H1 (cell line): ENCODE measurements at regions not wholly inside any gene's neighbourhood (a gene's known extent, or its start where the extent isn't known, plus 50 kb on each side); places are given as distances from the start of the nearest gene placed in this dataset.

Experiments used
- CTCF ChIA-PET: fragments of 300-600 bp; sonication (Branson Sonifier 250); formaldehyde crosslinking; loops from one replicate; lab custom pipeline; 2021; ENCODE audit not compliant: partially characterized antibody; lab: Charles Lee
- POLR2A ChIA-PET: fragments of 300-600 bp; sonication (Branson Sonifier 250); formaldehyde crosslinking; loops from one replicate; lab custom pipeline; 2021; ENCODE audit warnings: inconsistent platforms; ENCODE audit not compliant: partially characterized antibody; lab: Charles Lee
- DNase-seq, 2 experiments: peaks; one replicate each; pipeline versions ENCODE4 v3.0.0 to v3.0.0-alpha.2; 2010 to 2022; ENCODE audit warnings: low spot score in 2 of 2, low read depth in 1 of 2, mixed read lengths in 1 of 2
- FAIRE-seq: peaks from 2 replicates; lab custom pipeline; 2011; peaks lifted over from hg19 to GRCh38; lab: Jason Lieb, UNC
- H2AFZ ChIP-seq: 2 replicates; pipeline ENCODE4 v1.8.1; 2012; ENCODE audit warnings: low read length, inconsistent platforms
- H2AK5ac ChIP-seq: 2 replicates; pipeline ENCODE4 v1.6.1; 2013; ENCODE audit warnings: low read depth, low read length
- H2BK120ac ChIP-seq: replicated peaks from 2 replicates; pipeline ENCODE3; 2013; ENCODE audit warnings: low read depth, low read length, inconsistent platforms
- H2BK12ac ChIP-seq: 2 replicates; pipeline ENCODE4 v1.6.1; 2013; ENCODE audit warnings: low read depth, low read length
- H2BK15ac ChIP-seq: 2 replicates; pipeline ENCODE4 v1.6.1; 2013; ENCODE audit warnings: low read length
- H2BK20ac ChIP-seq: 2 replicates; pipeline ENCODE4 v1.6.1; 2013; ENCODE audit warnings: low read length
- H2BK5ac ChIP-seq: 2 replicates; pipeline ENCODE4 v1.6.1; 2013; ENCODE audit warnings: low read depth, low read length
- H3K14ac ChIP-seq: 2 replicates; pipeline ENCODE4 v1.6.1; 2013; ENCODE audit warnings: inconsistent platforms; ENCODE audit not compliant: insufficient read length
- H3K18ac ChIP-seq: 2 replicates; pipeline ENCODE4 v1.6.1; 2013; ENCODE audit warnings: low read length; ENCODE audit errors: extremely low read depth
- H3K23ac ChIP-seq: 2 replicates; pipeline ENCODE4 v1.6.1; 2013; ENCODE audit warnings: inconsistent platforms; ENCODE audit not compliant: insufficient read length
- H3K23me2 ChIP-seq: 2 replicates; pipeline ENCODE4 v1.6.1; 2013; ENCODE audit warnings: low read depth, low read length
- H3K27ac ChIP-seq: 2 replicates; pipeline ENCODE4 v1.6.1; 2011; ENCODE audit warnings: low read depth, low read length, inconsistent platforms
- H3K27me3 ChIP-seq, 4 experiments: replicated peaks in 1 of 4; 1 replicate in 1 of 4; 2 replicates in 3 of 4; pipeline versions ENCODE4 v1.6.1 to v1.8.1; 2011 to 2013; ENCODE audit warnings: low read length in 3 of 4, mild to moderate bottlenecking in 3 of 4, inconsistent platforms in 2 of 4, mixed read lengths in 2 of 4, moderate library complexity in 1 of 4; ENCODE audit not compliant: control insufficient read depth in 3 of 4, insufficient read depth in 3 of 4; ENCODE audit errors: extremely low read depth in 1 of 4
- H3K36me3 ChIP-seq, 4 experiments: 2 replicates each; pipeline versions ENCODE4 v1.6.1 to v1.8.1; 2011 to 2013; ENCODE audit warnings: mild to moderate bottlenecking in 4 of 4, low read length in 3 of 4, moderate library complexity in 2 of 4, control low read depth in 1 of 4, inconsistent platforms in 1 of 4; ENCODE audit not compliant: insufficient read depth in 4 of 4, control insufficient read depth in 2 of 4
- H3K4ac ChIP-seq: replicated peaks from 2 replicates; pipeline ENCODE3; 2013; ENCODE audit warnings: low read length, low read depth, mixed read lengths, inconsistent platforms; ENCODE audit not compliant: insufficient read length
- H3K4me1 ChIP-seq, 4 experiments: replicated peaks in 1 of 4; 1 replicate in 1 of 4; 2 replicates in 3 of 4; pipeline versions ENCODE4 v1.6.1 to v1.8.1; 2011 to 2013; ENCODE audit warnings: low read length in 3 of 4, inconsistent platforms in 2 of 4, mixed read lengths in 1 of 4; ENCODE audit not compliant: insufficient read depth in 4 of 4, control insufficient read depth in 3 of 4
- H3K4me2 ChIP-seq, 2 experiments: 2 replicates each; pipeline versions ENCODE4 v1.6.1 to v1.8.1; 2011 to 2013; ENCODE audit warnings: low read depth in 2 of 2, low read length in 2 of 2, control low read depth in 1 of 2, inconsistent platforms in 1 of 2, mild to moderate bottlenecking in 1 of 2; ENCODE audit not compliant: insufficient read depth in 1 of 2
- H3K4me3 ChIP-seq, 4 experiments: fragments of 200-600, 300-600 bp in 1 of 4; sonication (generic), shearing (Covaris generic), sonication (Bioruptor Twin) in 1 of 4; 2 replicates each; pipeline versions ENCODE4 v1.5.1 to v1.8.1; 2011 to 2016; ENCODE audit warnings: low read length in 4 of 4, low read depth in 3 of 4, control low read depth in 2 of 4, inconsistent platforms in 2 of 4, mild to moderate bottlenecking in 2 of 4, mixed read lengths in 1 of 4, moderate library complexity in 1 of 4; ENCODE audit not compliant: insufficient read depth in 2 of 4; ENCODE audit errors: extremely low read depth in 1 of 4
- H3K56ac ChIP-seq: replicated peaks from 2 replicates; pipeline ENCODE3; 2013; ENCODE audit warnings: low read depth, mild to moderate bottlenecking, mixed read lengths, low read length, inconsistent platforms; ENCODE audit not compliant: insufficient read length
- H3K79me1 ChIP-seq: 2 replicates; pipeline ENCODE4 v1.6.1; 2013; ENCODE audit warnings: low read depth, low read length, control low read depth
- H3K79me2 ChIP-seq, 2 experiments: 2 replicates each; pipeline versions ENCODE4 v1.6.1 to v1.8.1; 2012 to 2013; ENCODE audit warnings: low read length in 2 of 2, mild to moderate bottlenecking in 2 of 2, inconsistent platforms in 1 of 2; ENCODE audit not compliant: insufficient read depth in 2 of 2, control insufficient read depth in 1 of 2
- H3K9ac ChIP-seq, 4 experiments: replicated peaks in 1 of 4; 1 replicate in 1 of 4; 2 replicates in 3 of 4; pipeline versions ENCODE4 v1.6.1 to v1.8.1; 2011 to 2013; ENCODE audit warnings: low read depth in 3 of 4, low read length in 3 of 4, control low read depth in 2 of 4, mild to moderate bottlenecking in 2 of 4, moderate library complexity in 2 of 4, inconsistent platforms in 1 of 4; ENCODE audit errors: extremely low read depth in 1 of 4
- H3K9me3 ChIP-seq, 2 experiments: 2 replicates each; pipeline versions ENCODE4 v1.6.1 to v1.8.1; 2012 to 2013; ENCODE audit warnings: mild to moderate bottlenecking in 2 of 2, moderate library complexity in 2 of 2, control low read depth in 1 of 2, inconsistent platforms in 1 of 2, low read depth in 1 of 2, low read length in 1 of 2, mixed read lengths in 1 of 2; ENCODE audit not compliant: insufficient read depth in 2 of 2
- H4K20me1 ChIP-seq, 2 experiments: replicated peaks in 1 of 2; 2 replicates each; pipeline versions ENCODE3 to v1.8.1; 2011 to 2013; ENCODE audit warnings: inconsistent platforms in 2 of 2, low read length in 2 of 2, mild to moderate bottlenecking in 1 of 2; ENCODE audit not compliant: insufficient read depth in 2 of 2, control insufficient read depth in 1 of 2
- H4K5ac ChIP-seq: 2 replicates; pipeline ENCODE4 v1.6.1; 2013; ENCODE audit warnings: low read length, low read depth, mixed read lengths, inconsistent platforms; ENCODE audit not compliant: insufficient read length
- H4K8ac ChIP-seq: 2 replicates; pipeline ENCODE4 v1.8.0; 2013; ENCODE audit warnings: mild to moderate bottlenecking, moderate library complexity, low read length, inconsistent platforms; ENCODE audit not compliant: insufficient read depth; ENCODE audit errors: extremely low read depth
- H4K91ac ChIP-seq: replicated peaks from 2 replicates; pipeline ENCODE3; 2013; ENCODE audit warnings: low read length, mixed read lengths, inconsistent platforms; ENCODE audit not compliant: insufficient read length
- ASH2L ChIP-seq: fragments of 200-600, 300-600 bp; sonication (generic); IDR thresholded peaks from one replicate; pipeline ENCODE4 v1.7.1; 2017; ENCODE audit warnings: low read length
- EP300 ChIP-seq, 2 experiments: IDR thresholded peaks; 1 replicate in 1 of 2; 2 replicates in 1 of 2; pipeline ENCODE4 v1.6.1; 2011 to 2012; ENCODE audit warnings: low read depth in 2 of 2, low read length in 2 of 2, mild to moderate bottlenecking in 2 of 2, borderline replicate concordance in 1 of 2, inconsistent platforms in 1 of 2, moderate library complexity in 1 of 2
- EZH2 ChIP-seq: fragments of 200-600 bp; sonication (generic); IDR thresholded peaks from 2 replicates; pipeline ENCODE4 v1.7.1; 2012; ENCODE audit warnings: low read depth, mild to moderate bottlenecking, moderate library complexity, low read length, inconsistent platforms; ENCODE audit not compliant: severe bottlenecking
- GTF2F1 ChIP-seq: IDR thresholded peaks from 2 replicates; pipeline ENCODE4 v1.6.1; 2012; ENCODE audit warnings: low read depth, low read length, improper control_type of control experiment, borderline replicate concordance
- HDAC6 ChIP-seq: IDR thresholded peaks from one replicate; pipeline ENCODE4 v1.7.1; 2012; ENCODE audit warnings: low read depth, mild to moderate bottlenecking, inconsistent platforms, low read length, moderate library complexity
- KDM1A ChIP-seq: fragments of 200-600, 300-600 bp; sonication (generic); IDR thresholded peaks from 2 replicates; pipeline ENCODE4 v1.7.1; 2016; ENCODE audit warnings: mild to moderate bottlenecking, low read length, borderline replicate concordance
- PHF8 ChIP-seq: fragments of 200-600 bp; sonication (generic); conservative IDR thresholded peaks from 2 replicates; pipeline ENCODE4 v1.7.1; 2012; ENCODE audit warnings: low read depth, mild to moderate bottlenecking, inconsistent platforms, low read length, moderate library complexity
- POLR2A ChIP-seq, 2 experiments: IDR thresholded peaks; 1 replicate in 1 of 2; 2 replicates in 1 of 2; pipeline ENCODE4 v1.6.1; 2011; ENCODE audit warnings: low read depth in 2 of 2, low read length in 2 of 2, mild to moderate bottlenecking in 2 of 2; ENCODE audit errors: control extremely low read depth in 1 of 2
- RBBP5 ChIP-seq: IDR thresholded peaks from 2 replicates; pipeline ENCODE4 v1.7.1; 2012; ENCODE audit warnings: low read depth, mild to moderate bottlenecking, inconsistent platforms, low read length, moderate library complexity, borderline replicate concordance
- RXRA ChIP-seq: IDR thresholded peaks from 2 replicates; pipeline ENCODE4 v1.6.1; 2011; ENCODE audit warnings: low read depth, mild to moderate bottlenecking, low read length, moderate library complexity; ENCODE audit not compliant: insufficient read depth
- SIRT6 ChIP-seq: IDR thresholded peaks from one replicate; pipeline ENCODE4 v1.7.1; 2012; ENCODE audit warnings: low read length, inconsistent platforms
- SP1 ChIP-seq: IDR thresholded peaks from 2 replicates; pipeline ENCODE4 v1.6.1; 2011; ENCODE audit warnings: low read depth, low read length
- SP2 ChIP-seq: IDR thresholded peaks from 2 replicates; pipeline ENCODE4 v1.6.1; 2012; ENCODE audit warnings: mild to moderate bottlenecking, low read length, inconsistent platforms
- SP4 ChIP-seq: IDR thresholded peaks from 2 replicates; pipeline ENCODE4 v1.6.1; 2012; ENCODE audit warnings: low read length, inconsistent platforms
- YY1 ChIP-seq: IDR thresholded peaks from 2 replicates; pipeline ENCODE4 v1.6.1; 2011; ENCODE audit warnings: low read depth, mild to moderate bottlenecking, low read length
- WGBS, 2 experiments: shearing (Covaris generic) in 1 of 2; methylation state at CpG; one replicate each; pipeline versions ENCODE4 v1.1.6 to v1.1.7; 2013 to 2015; ENCODE audit warnings: low lambda C conversion rate in 2 of 2, mixed read lengths in 2 of 2, inconsistent platforms in 1 of 2, low coverage in 1 of 2, missing lambda C conversion rate in 1 of 2; ENCODE audit not compliant: insufficient replicate concordance in 2 of 2, insufficient coverage in 1 of 2, insufficient read length in 1 of 2; ENCODE audit errors: extremely low coverage in 1 of 2, missing lambda C conversion rate in 1 of 2; 5-methylcytosine and 5-hydroxymethylcytosine counted together
- TF ChIP-seq, protein P1 (sequence below): IDR thresholded peaks from 2 replicates; pipeline ENCODE4 v1.6.1; 2012; ENCODE audit warnings: inconsistent platforms

GRCh38 chr6:74451953-74452352 lies 753.9 kb downstream of the COL12A1 start:
- H2AK5ac ChIP-seq, result no peak overlapping the region
- H4K20me1 ChIP-seq, result no peaks in the 10 kb centered on the region
- H3K14ac ChIP-seq, result no peak overlapping the region
- H3K56ac ChIP-seq, result no peak overlapping the region
- no peak overlapping the region for H3K23ac ChIP-seq
- H3K27ac ChIP-seq, result no peak overlapping the region
- ChIA-PET CTCF (no interaction called here), POLR2A (no interaction called here)
- no peak for DNase-seq
- no peak overlapping the region for H2BK5ac ChIP-seq
- no peak overlapping the region for H3K4ac ChIP-seq
- H3K4me3 ChIP-seq, result no peak overlapping the region
- H3K9me3 ChIP-seq, result no peaks in the 10 kb centered on the region
- 94% methylated on average over 5 of the region's 5 CpGs; no CpG with 5 or more reads in 1 of the 2 experiments for WGBS, 2 experiments
- H3K79me2 ChIP-seq, result no peaks in the 10 kb centered on the region
- no peaks in the 10 kb centered on the region for H3K27me3 ChIP-seq
- H4K91ac ChIP-seq, result no peak overlapping the region
- H3K9ac ChIP-seq, result no peak overlapping the region
- H2BK15ac ChIP-seq, result no peak overlapping the region
- H2BK120ac ChIP-seq, result no peak overlapping the region
- no peaks in the 10 kb centered on the region for H3K36me3 ChIP-seq
- H3K18ac ChIP-seq, result no peak overlapping the region
- FAIRE-seq, result no peak
- H2BK20ac ChIP-seq, result no peak overlapping the region
- no peak overlapping the region for H2BK12ac ChIP-seq
- H3K4me1 ChIP-seq, result no peaks in the 10 kb centered on the region
- H4K5ac ChIP-seq, result no peak overlapping the region
- H3K79me1 ChIP-seq, result no peaks in the 10 kb centered on the region
- no peaks in the 10 kb centered on the region for H3K23me2 ChIP-seq
- H2AFZ ChIP-seq, result peak overlapping the region; percentile 81
- no peak overlapping the region for H3K4me2 ChIP-seq
- H4K8ac ChIP-seq, result no peak overlapping the region
- TF ChIP-seq KDM1A (no peak), GTF2F1 (no peak), HDAC6 (no peak), SIRT6 (no peak), SP2 (no peak), RBBP5 (no peak), SP1 (no peak), YY1 (no peak), PHF8 (no peak), EP300 (IDR thresholded peaks at IDR 0.05; ENCODE audit: borderline replicate concordance in 1 of 2, low read depth in 2 of 2, low read length in 2 of 2) (no peak), RXRA (no peak), SP4 (no peak), ASH2L (no peak), EZH2 (no peak), POLR2A (IDR thresholded peaks at IDR 0.05; ENCODE audit: control extremely low read depth in 1 of 2, low read depth in 2 of 2, low read length in 2 of 2) (no peak)
- TF ChIP-seq, protein P1, sequence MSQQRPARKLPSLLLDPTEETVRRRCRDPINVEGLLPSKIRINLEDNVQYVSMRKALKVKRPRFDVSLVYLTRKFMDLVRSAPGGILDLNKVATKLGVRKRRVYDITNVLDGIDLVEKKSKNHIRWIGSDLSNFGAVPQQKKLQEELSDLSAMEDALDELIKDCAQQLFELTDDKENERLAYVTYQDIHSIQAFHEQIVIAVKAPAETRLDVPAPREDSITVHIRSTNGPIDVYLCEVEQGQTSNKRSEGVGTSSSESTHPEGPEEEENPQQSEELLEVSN, result no peak
